ENCODE measurements at regions not wholly inside any gene's neighbourhood (a gene's known extent, or its start where the extent isn't known, plus 50 kb on each side); places are given as distances from the start of the nearest gene placed in this dataset.

- H2AFZ ChIP-seq (ENCODE audit: low read depth, low read length, poor library complexity, severe bottlenecking), result no peak overlapping the region
- CTCF ChIA-PET, result no interaction called here
- intact Hi-C loops (cut with micrococcal nuclease), result no loop called here
- no peaks in the 10 kb centered on the region for H4K20me1 ChIP-seq (ENCODE audit: insufficient read depth)
- H3K9me2 ChIP-seq (ENCODE audit: insufficient read depth), result no peaks in the 10 kb centered on the region
- H3K79me2 ChIP-seq (ENCODE audit: insufficient read depth, low read length), result no peaks in the 10 kb centered on the region
- H3K36me3 ChIP-seq (ENCODE audit: control insufficient read depth in 1 of 2, insufficient read depth in 2 of 2, low read length in 2 of 2), result no peaks in the 10 kb centered on the region
- no peaks in the 10 kb centered on the region for H3K4me1 ChIP-seq (ENCODE audit: control insufficient read depth in 1 of 2, insufficient read depth in 2 of 2, low read length in 2 of 2)
- H3K27ac ChIP-seq (ENCODE audit: low read depth, low read length), result no peak overlapping the region
- no peaks in the 10 kb centered on the region for H3K27me3 ChIP-seq (ENCODE audit: insufficient read depth, low read length)
- DNase-seq (ENCODE audit: low read depth, low spot score), result no peak
- no peak overlapping the region for H3K4me3 ChIP-seq (replicated peaks in 1 of 2; ENCODE audit: low read depth in 1 of 2, low read length in 2 of 2)
- BruUV-seq (replicated peaks), result no TSS peak
- POLR2A ChIA-PET, result no interaction called here
- RAD21 ChIA-PET (ENCODE audit: low non-redundant PET in 1 of 2, low total read pairs in 2 of 2, uncharacterized antibody in 2 of 2, unreplicated experiment in 2 of 2), result no interaction called here
- no peak overlapping the region for H3K4me2 ChIP-seq (ENCODE audit: low read length)
- H3K9me3 ChIP-seq (ENCODE audit: control insufficient read depth in 1 of 2, insufficient read depth in 1 of 2, low read depth in 1 of 2, low read length in 2 of 2), result no peaks in the 10 kb centered on the region
- ATAC-seq, result no peak
- no peak overlapping the region for H3K9ac ChIP-seq (ENCODE audit: low read length)
- no peak for TF ChIP-seq EGR1 (IDR thresholded peaks at IDR 0.05; ENCODE audit: low read depth)
Observed at GRCh38 chr22:47517062-47517461, 754.6 kb downstream of the TBC1D22A start.

GRCh38 chr22:47515384-47516125, 753.1 kb downstream of the TBC1D22A start:
- H3K27me3 ChIP-seq (ENCODE audit: insufficient read depth, low read length), result no peaks in the 10 kb centered on the region
- H3K36me3 ChIP-seq (ENCODE audit: control insufficient read depth in 1 of 2, insufficient read depth in 2 of 2, low read length in 2 of 2), result no peaks in the 10 kb centered on the region
- H3K4me1 ChIP-seq (ENCODE audit: control insufficient read depth in 1 of 2, insufficient read depth in 2 of 2, low read length in 2 of 2), result no peaks in the 10 kb centered on the region
- POLR2A ChIA-PET, result no interaction called here
- H3K4me2 ChIP-seq (ENCODE audit: low read length), result no peak overlapping the region
- no peak overlapping the region for H3K9ac ChIP-seq (ENCODE audit: low read length)
- CTCF ChIA-PET, result interaction anchor here (0.7 to 1.2 kb wide), 3 partner anchors 24 to 977 kb away, joined by 3 to 4 read pairs (median 3); no protein-coding TSS in a partner anchor
- no peak overlapping the region for H3K27ac ChIP-seq (ENCODE audit: low read depth, low read length)
- ATAC-seq (no peak), DNase-seq (ENCODE audit: low read depth, low spot score) (no peak)
- no peaks in the 10 kb centered on the region for H3K79me2 ChIP-seq (ENCODE audit: insufficient read depth, low read length)
- no TSS peak for BruUV-seq (replicated peaks)
- no peaks in the 10 kb centered on the region for H3K9me3 ChIP-seq (ENCODE audit: control insufficient read depth in 1 of 2, insufficient read depth in 1 of 2, low read depth in 1 of 2, low read length in 2 of 2)
- no peak overlapping the region for H3K4me3 ChIP-seq (replicated peaks in 1 of 2; ENCODE audit: low read depth in 1 of 2, low read length in 2 of 2)
- no peak for TF ChIP-seq EZH2phosphoT487 (IDR thresholded peaks at IDR 0.05; ENCODE audit: borderline replicate concordance)
- no peak for TF ChIP-seq EGR1 (IDR thresholded peaks at IDR 0.05; ENCODE audit: low read depth)
- TF ChIP-seq ELF1 (IDR thresholded peaks at IDR 0.05; ENCODE audit: borderline replicate concordance, low read depth), result no peak
- TF ChIP-seq SIN3A (IDR thresholded peaks at IDR 0.05; ENCODE audit: low read depth), result no peak
- TF ChIP-seq RAD21 (IDR thresholded peaks at IDR 0.05; ENCODE audit: low read depth), result peak; percentile 37
- TF ChIP-seq, protein P1, sequence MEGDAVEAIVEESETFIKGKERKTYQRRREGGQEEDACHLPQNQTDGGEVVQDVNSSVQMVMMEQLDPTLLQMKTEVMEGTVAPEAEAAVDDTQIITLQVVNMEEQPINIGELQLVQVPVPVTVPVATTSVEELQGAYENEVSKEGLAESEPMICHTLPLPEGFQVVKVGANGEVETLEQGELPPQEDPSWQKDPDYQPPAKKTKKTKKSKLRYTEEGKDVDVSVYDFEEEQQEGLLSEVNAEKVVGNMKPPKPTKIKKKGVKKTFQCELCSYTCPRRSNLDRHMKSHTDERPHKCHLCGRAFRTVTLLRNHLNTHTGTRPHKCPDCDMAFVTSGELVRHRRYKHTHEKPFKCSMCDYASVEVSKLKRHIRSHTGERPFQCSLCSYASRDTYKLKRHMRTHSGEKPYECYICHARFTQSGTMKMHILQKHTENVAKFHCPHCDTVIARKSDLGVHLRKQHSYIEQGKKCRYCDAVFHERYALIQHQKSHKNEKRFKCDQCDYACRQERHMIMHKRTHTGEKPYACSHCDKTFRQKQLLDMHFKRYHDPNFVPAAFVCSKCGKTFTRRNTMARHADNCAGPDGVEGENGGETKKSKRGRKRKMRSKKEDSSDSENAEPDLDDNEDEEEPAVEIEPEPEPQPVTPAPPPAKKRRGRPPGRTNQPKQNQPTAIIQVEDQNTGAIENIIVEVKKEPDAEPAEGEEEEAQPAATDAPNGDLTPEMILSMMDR (IDR thresholded peaks at IDR 0.05 in 2 of 3, conservative IDR thresholded peaks at IDR 0.05 in 1 of 3; ENCODE audit: borderline replicate concordance in 1 of 3, insufficient read depth in 1 of 3, low read depth in 2 of 3, low read length in 2 of 3), result peak; percentile 10 to 24 (median 11); a peak in 3 of 6 replicates
- H3K9me2 ChIP-seq (ENCODE audit: insufficient read depth), result no peaks in the 10 kb centered on the region
- no peak overlapping the region for H2AFZ ChIP-seq (ENCODE audit: low read depth, low read length, poor library complexity, severe bottlenecking)
- RAD21 ChIA-PET (ENCODE audit: low non-redundant PET in 1 of 2, low total read pairs in 2 of 2, uncharacterized antibody in 2 of 2, unreplicated experiment in 2 of 2), result no interaction called here
- intact Hi-C loops (cut with micrococcal nuclease), result no loop called here
- no peaks in the 10 kb centered on the region for H4K20me1 ChIP-seq (ENCODE audit: insufficient read depth)
